Sciatic nerve (tissue), 2 donors: ENCODE measurements at regions not wholly inside any gene's neighbourhood (a gene's known extent, or its start where the extent isn't known, plus 50 kb on each side); places are given as distances from the start of the nearest gene placed in this dataset.

ENCODE experiments used
- ATAC-seq: fragments of 200-7000 bp; cut with Tn5 transposase; one replicate; pipeline ENCODE4 v1.9.1; 2020; ENCODE audit warnings: mild to moderate bottlenecking, moderate library complexity
- DNase-seq: peaks from one replicate; pipeline ENCODE4 v3.0.0-alpha.2; 2020; ENCODE audit warnings: low spot score
- intact Hi-C: fragments of 100-400 bp; cut with DNase I; formaldehyde crosslinking; loops from one replicate; pipeline ENCODE4 v1.14.2; 2022
- donor health status: DM: no; HTN: no; CAD: no.
- donor health status: DM: no; HTN: no; CAD: no.

GRCh38 chr19:30117636-30118145 is 175.7 kb downstream of the URI1 start:
- ATAC-seq, result no peak

GRCh38 chr19:30118221-30118620 is 176.2 kb downstream of the URI1 start:
- ATAC-seq (no peak), DNase-seq (no peak)
- intact Hi-C loops, result no loop called here

More at GRCh38 chr19:30117636-30118145, 175.7 kb downstream of the URI1 start:
- intact Hi-C loops, result no loop called here
- no peak for DNase-seq

GRCh38 chr19:30118760-30119159 is 176.7 kb downstream of the URI1 start:
- no peak for DNase-seq
- ATAC-seq, result no peak
- intact Hi-C loops, result no loop called here

- DNase-seq (no peak), ATAC-seq (no peak)
- intact Hi-C loops, result no loop called here
Measured at GRCh38 chr19:30119180-30119908, 177.3 kb downstream of the URI1 start.

- intact Hi-C loops, result no loop called here
- ATAC-seq, result no peak
- DNase-seq, result no peak
Measured at GRCh38 chr19:30120860-30121484, 178.9 kb downstream of the URI1 start.

GRCh38 chr19:30122431-30122830 is 180.4 kb downstream of the URI1 start:
- ATAC-seq (no peak), DNase-seq (no peak)
- intact Hi-C loops, result no loop called here

- DNase-seq, result no peak
- intact Hi-C loops, result no loop called here
- ATAC-seq, result no peak
Measured at GRCh38 chr19:30123119-30123518, 181.1 kb downstream of the URI1 start.

GRCh38 chr19:30123611-30124010 is 181.6 kb downstream of the URI1 start:
- ATAC-seq, result no peak
- intact Hi-C loops, result no loop called here
- DNase-seq, result no peak

GRCh38 chr19:30128211-30128610 is 186.2 kb downstream of the URI1 start:
- ATAC-seq (no peak), DNase-seq (no peak)
- intact Hi-C loops, result no loop called here

- DNase-seq (no peak), ATAC-seq (no peak)
Measured at GRCh38 chr19:30130356-30131122, 188.5 kb downstream of the URI1 start.

GRCh38 chr19:30131246-30131645 is 189.2 kb downstream of the URI1 start:
- intact Hi-C loops, result no loop called here
- ATAC-seq (no peak), DNase-seq (no peak)

More at GRCh38 chr19:30130356-30131122, 188.5 kb downstream of the URI1 start:
- intact Hi-C loops, result no loop called here

- ATAC-seq (no peak), DNase-seq (no peak)
- intact Hi-C loops, result no loop called here
Measured at GRCh38 chr19:30131722-30132291, 189.8 kb downstream of the URI1 start.

GRCh38 chr19:30132343-30133075 is 190.5 kb downstream of the URI1 start:
- ATAC-seq, result no peak
- intact Hi-C loops, result no loop called here
- no peak for DNase-seq

GRCh38 chr19:30133803-30134202 is 191.8 kb downstream of the URI1 start:
- intact Hi-C loops, result no loop called here
- ATAC-seq (no peak), DNase-seq (no peak)

GRCh38 chr19:30135093-30135757 is 193.2 kb downstream of the URI1 start:
- DNase-seq, result no peak
- intact Hi-C loops, result no loop called here
- ATAC-seq, result no peak

GRCh38 chr19:30135797-30136196 is 193.8 kb downstream of the URI1 start:
- DNase-seq (no peak), ATAC-seq (no peak)
- intact Hi-C loops, result no loop called here

- DNase-seq (no peak), ATAC-seq (no peak)
- intact Hi-C loops, result no loop called here
Measured at GRCh38 chr19:30136611-30137195, 194.7 kb downstream of the URI1 start.

- intact Hi-C loops, result no loop called here
- DNase-seq (no peak), ATAC-seq (no peak)
Measured at GRCh38 chr19:30137747-30138146, 195.7 kb downstream of the URI1 start.
